Gastroesophageal sphincter (tissue), 4 donors: ENCODE measurements at regions not wholly inside any gene's neighbourhood (a gene's known extent, or its start where the extent isn't known, plus 50 kb on each side); places are given as distances from the start of the nearest gene placed in this dataset.

Experiments
- ATAC-seq: fragments of 150-250 bp; one replicate; pipeline ENCODE4 v1.9.1; 2016; ENCODE audit warnings: mild to moderate bottlenecking, moderate library complexity
- H3K27ac ChIP-seq, 4 donors: fragments of 200-600 bp; sonication (generic) in 3 of 4; 1 replicate in 3 of 4; 2 replicates in 1 of 4; pipeline ENCODE4 v1.5.1; 2016 to 2019
- H3K27me3 ChIP-seq: fragments of 200-600 bp; sonication (generic); one replicate; pipeline ENCODE4 v1.5.1; 2019
- H3K36me3 ChIP-seq, 2 donors: fragments of 200-600 bp; sonication (generic); one replicate each; pipeline ENCODE4 v1.5.1; 2019; ENCODE audit warnings: control low read depth in 1 of 2
- H3K4me1 ChIP-seq, 3 donors: fragments of 200-600 bp; sonication (generic); 1 replicate in 2 of 3; 2 replicates in 1 of 3; pipeline ENCODE4 v1.5.1; 2016 to 2019; ENCODE audit warnings: control low read depth in 2 of 3
- H3K4me3 ChIP-seq, 2 donors: fragments of 200-600 bp; sonication (generic); one replicate each; pipeline ENCODE4 v1.5.1; 2019; ENCODE audit warnings: mild to moderate bottlenecking in 1 of 2, moderate library complexity in 1 of 2
- H3K9me3 ChIP-seq, 3 donors: fragments of 200-600 bp; sonication (generic); one replicate each; pipeline ENCODE4 v1.5.1; 2017 to 2019; ENCODE audit warnings: control low read depth in 2 of 3
- CTCF ChIP-seq, 4 experiments: fragments of 200-600 bp in 2 of 4; fragments of 450-650 bp in 2 of 4; sonication (generic) in 1 of 4; IDR thresholded peaks; one replicate each; pipeline ENCODE4 v1.5.1; 2017 to 2019; ENCODE audit warnings: antibody characterized with exemption in 4 of 4, mild to moderate bottlenecking in 2 of 4, moderate library complexity in 2 of 4
- EP300 ChIP-seq: sonication (generic); formaldehyde crosslinking; IDR thresholded peaks from one replicate; pipeline ENCODE4 v1.6.1; 2017; ENCODE audit warnings: antibody characterized with exemption, mild to moderate bottlenecking
- POLR2A ChIP-seq, 2 donors: fragments of 450-650 bp; IDR thresholded peaks; one replicate each; pipeline ENCODE4 v1.6.1; 2017; ENCODE audit warnings: antibody characterized with exemption in 2 of 2, mild to moderate bottlenecking in 2 of 2, moderate library complexity in 1 of 2
- POLR2AphosphoS5 ChIP-seq: sonication (generic); formaldehyde crosslinking; IDR thresholded peaks from one replicate; pipeline ENCODE4 v1.6.1; 2017; ENCODE audit warnings: antibody characterized with exemption
- WGBS, 2 donors: methylation state at CpG; one replicate each; pipeline ENCODE4 v1.1.5; 2018; ENCODE audit warnings: low coverage in 1 of 2; 5-methylcytosine and 5-hydroxymethylcytosine counted together

GRCh38 chr2:12430407-12431133 is 286.2 kb upstream of the TRIB2 start:
- peaks cover 0 to 23% (median 0%) of the 10 kb centered on the region in 3 donors for H3K4me1 ChIP-seq
- no peaks in the 10 kb centered on the region for H3K36me3 ChIP-seq
- H3K4me3 ChIP-seq: no peak overlapping the region
- ATAC-seq: no peak
- H3K27me3 ChIP-seq: no peaks in the 10 kb centered on the region
- 67 to 71% methylated on average over 4 to 6 of the region's 6 CpGs for WGBS, 2 donors
- TF ChIP-seq EP300 (no peak), POLR2A (IDR thresholded peaks at IDR 0.05) (no peak), CTCF (IDR thresholded peaks at IDR 0.05) (no peak), POLR2AphosphoS5 (no peak)
- no peak overlapping the region for H3K27ac ChIP-seq
- no peaks in the 10 kb centered on the region for H3K9me3 ChIP-seq

GRCh38 chr2:12432985-12433625 is 283.6 kb upstream of the TRIB2 start:
- WGBS, 2 donors: 55 to 60% methylated on average over 2 of the region's 2 CpGs
- no peak overlapping the region for H3K4me3 ChIP-seq
- no peaks in the 10 kb centered on the region for H3K9me3 ChIP-seq
- H3K36me3 ChIP-seq: no peaks in the 10 kb centered on the region
- H3K27ac ChIP-seq: no peak overlapping the region
- ATAC-seq: no peak
- no peaks in the 10 kb centered on the region for H3K27me3 ChIP-seq
- peaks cover 0 to 21% (median 0%) of the 10 kb centered on the region in 3 donors for H3K4me1 ChIP-seq
- TF ChIP-seq CTCF (IDR thresholded peaks at IDR 0.05) (no peak), POLR2A (IDR thresholded peaks at IDR 0.05) (no peak), EP300 (no peak), POLR2AphosphoS5 (no peak)

GRCh38 chr2:12433626-12433990 is 283.1 kb upstream of the TRIB2 start:
- no peaks in the 10 kb centered on the region for H3K9me3 ChIP-seq
- no peaks in the 10 kb centered on the region for H3K27me3 ChIP-seq
- H3K36me3 ChIP-seq: no peaks in the 10 kb centered on the region
- TF ChIP-seq POLR2A (IDR thresholded peaks at IDR 0.05): no peak
- no peak for TF ChIP-seq CTCF (IDR thresholded peaks at IDR 0.05)
- TF ChIP-seq POLR2AphosphoS5: no peak
- no peak for TF ChIP-seq EP300
- WGBS, 2 donors: 95 to 100% methylated on average over 1 to 2 of the region's 2 CpGs
- no peak overlapping the region for H3K27ac ChIP-seq
- H3K4me1 ChIP-seq: peaks cover 0 to 16% (median 0%) of the 10 kb centered on the region in 3 donors
- ATAC-seq: no peak
- H3K4me3 ChIP-seq: no peak overlapping the region

- 90 to 95% methylated on average over 9 of the region's 9 CpGs for WGBS, 2 donors
These were observed 282.1 kb upstream of the TRIB2 start for GRCh38 chr2:12434630-12435098.

More at GRCh38 chr2:12434630-12435098, 282.1 kb upstream of the TRIB2 start:
- no peak for TF ChIP-seq POLR2A (IDR thresholded peaks at IDR 0.05)
- no peak for TF ChIP-seq POLR2AphosphoS5
- no peak for TF ChIP-seq CTCF (IDR thresholded peaks at IDR 0.05)
- no peak for TF ChIP-seq EP300
- Histone ChIP-seq H3K9me3 (no peaks in the 10 kb centered on the region), H3K27me3 (no peaks in the 10 kb centered on the region), H3K4me1 (peaks cover 0 to 6% (median 0%) of the 10 kb centered on the region in 3 donors), H3K4me3 (no peak overlapping the region), H3K27ac (no peak overlapping the region), H3K36me3 (no peaks in the 10 kb centered on the region)
- ATAC-seq: no peak
